ENCODE measurements at regions not wholly inside any gene's neighbourhood (a gene's known extent, or its start where the extent isn't known, plus 50 kb on each side); places are given as distances from the start of the nearest gene placed in this dataset.

DNA sequence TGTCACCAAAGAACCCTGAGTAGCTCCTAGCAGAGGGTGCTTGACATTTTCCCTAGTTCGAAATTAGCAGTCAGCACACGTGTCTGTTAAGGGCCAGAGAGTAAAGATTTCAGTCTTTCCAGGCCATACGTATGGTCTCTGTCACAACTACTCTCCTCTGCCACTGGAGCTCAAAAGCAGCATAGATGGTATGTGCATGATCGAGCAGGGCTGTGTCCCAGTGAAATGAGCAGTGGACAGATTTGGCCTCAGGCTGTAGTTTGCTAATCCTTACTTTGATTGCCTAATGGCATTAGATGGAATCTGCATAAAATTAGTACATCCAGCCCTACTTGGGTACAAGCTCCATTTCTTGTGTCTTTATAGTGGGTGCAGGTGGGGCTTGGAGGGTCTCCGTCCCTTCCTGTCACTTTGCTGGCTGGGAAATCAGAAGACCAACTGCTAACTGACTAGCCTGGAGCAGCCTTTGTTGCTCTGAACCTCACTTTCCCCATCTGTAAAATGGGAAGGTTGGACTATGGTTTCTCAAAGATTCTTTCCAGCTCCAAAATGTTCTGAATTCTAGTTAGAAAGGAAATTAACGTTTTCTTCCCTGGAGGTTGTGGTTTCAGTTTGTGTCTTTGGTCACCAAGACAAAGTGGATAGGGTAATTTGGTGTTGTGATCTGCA lies 108.5 kb downstream of the GLI2 start:
- Mint-ChIP-seq H3K27ac (no peak overlapping the region), H3K36me3 (peaks cover 21% of the 10 kb centered on the region), H3K4me1 (peaks cover 23% of the 10 kb centered on the region), H3K27me3 (ENCODE audit: low read depth) (no peaks in the 10 kb centered on the region), H3K4me3 (no peak overlapping the region), H3K9me3 (peaks cover 5% of the 10 kb centered on the region; the same call in 1 of the 2 replicates)
- no peak for DNase-seq (ENCODE audit: low spot score)
- no peak for ATAC-seq
- POLR2A ChIA-PET: no interaction called here
- TF ChIP-seq CTCF (IDR thresholded peaks at IDR 0.05) (no peak), HMGA2 (CRISPR knock-in tag; IDR thresholded peaks at IDR 0.05) (no peak), RELA (CRISPR knock-in tag; IDR thresholded peaks at IDR 0.05; ENCODE audit: borderline replicate concordance) (no peak), GABPB1 (CRISPR knock-in tag; IDR thresholded peaks at IDR 0.05) (no peak), NR1H2 (CRISPR knock-in tag; IDR thresholded peaks at IDR 0.05) (no peak)
- CTCF ChIA-PET: interaction anchor here (1.5 to 1.9 kb wide), 3 partner anchors 14 to 233 kb away, joined by 3 to 6 read pairs (median 4); no protein-coding TSS in a partner anchor

GRCh38 chr2:120845277-120845676 lies 109.6 kb downstream of the GLI2 start:
- H3K27me3 Mint-ChIP-seq (ENCODE audit: low read depth): no peaks in the 10 kb centered on the region
- ChIA-PET POLR2A (no interaction called here), CTCF (interaction anchor here (0.6 to 1.9 kb wide), 2 partner anchors 104 to 149 kb away, joined by 3 to 6 read pairs; no protein-coding TSS in a partner anchor)
- ATAC-seq (no peak), DNase-seq (ENCODE audit: low spot score) (no peak)
- peaks cover 23% of the 10 kb centered on the region for H3K4me1 Mint-ChIP-seq
- H3K4me3 Mint-ChIP-seq: no peak overlapping the region
- no peak overlapping the region for H3K27ac Mint-ChIP-seq
- peaks cover 5% of the 10 kb centered on the region; the same call in 1 of the 2 replicates for H3K9me3 Mint-ChIP-seq
- H3K36me3 Mint-ChIP-seq: peaks cover 27% of the 10 kb centered on the region
- TF ChIP-seq, protein P1, sequence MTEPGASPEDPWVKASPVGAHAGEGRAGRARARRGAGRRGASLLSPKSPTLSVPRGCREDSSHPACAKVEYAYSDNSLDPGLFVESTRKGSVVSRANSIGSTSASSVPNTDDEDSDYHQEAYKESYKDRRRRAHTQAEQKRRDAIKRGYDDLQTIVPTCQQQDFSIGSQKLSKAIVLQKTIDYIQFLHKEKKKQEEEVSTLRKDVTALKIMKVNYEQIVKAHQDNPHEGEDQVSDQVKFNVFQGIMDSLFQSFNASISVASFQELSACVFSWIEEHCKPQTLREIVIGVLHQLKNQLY (CRISPR knock-in tag; IDR thresholded peaks at IDR 0.05): no peak
- TF ChIP-seq ZNF232 (CRISPR knock-in tag; IDR thresholded peaks at IDR 0.05): no peak

DNA sequence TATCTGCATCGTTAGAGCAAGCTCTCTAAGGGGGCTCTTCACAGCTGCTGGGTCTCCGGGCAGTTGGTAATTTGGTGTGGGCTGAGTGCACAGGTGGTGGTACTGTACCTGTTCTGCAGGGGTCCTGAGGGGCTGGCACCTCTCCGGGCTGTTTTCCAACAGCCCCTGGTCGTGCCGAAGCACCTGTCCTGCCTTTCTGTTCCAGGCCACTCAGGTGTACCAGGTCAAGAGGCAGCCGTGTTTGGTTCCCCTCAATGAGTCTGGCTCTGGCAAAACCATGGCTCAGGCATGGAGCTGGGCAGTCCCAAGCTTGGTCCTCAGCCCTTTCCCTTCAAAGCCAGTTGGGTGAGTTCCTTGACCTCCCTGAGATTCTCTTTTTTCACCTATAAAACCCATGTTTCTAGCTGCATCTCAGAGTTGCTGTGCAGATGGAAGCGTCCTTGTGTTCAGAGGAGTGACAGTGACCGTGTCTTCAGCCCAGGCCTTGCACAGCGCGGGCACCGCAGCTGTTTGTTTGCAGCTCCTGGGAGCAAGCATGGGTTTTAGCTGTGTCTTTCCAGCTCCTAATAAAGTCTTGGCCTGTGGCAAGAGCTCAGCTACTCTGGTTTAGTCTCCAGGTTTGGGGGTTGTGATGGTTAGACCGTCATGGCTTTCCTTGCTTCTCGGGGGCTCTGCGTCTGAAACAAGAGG lies 110.9 kb downstream of the GLI2 start:
- DNase-seq (ENCODE audit: low spot score): no peak
- H3K27me3 Mint-ChIP-seq (ENCODE audit: low read depth): no peaks in the 10 kb centered on the region
- H3K4me3 Mint-ChIP-seq: no peak overlapping the region
- peaks cover 20% of the 10 kb centered on the region for H3K36me3 Mint-ChIP-seq
- peak; percentile 14 for ATAC-seq
- H3K4me1 Mint-ChIP-seq: peaks cover 15% of the 10 kb centered on the region
- H3K9me3 Mint-ChIP-seq: peaks cover 5% of the 10 kb centered on the region; the same call in 1 of the 2 replicates
- 0 out of 2 replicates have a peak overlapping the region, but pooled peaks have one; percentile 64 for H3K27ac Mint-ChIP-seq
- ChIA-PET CTCF (interaction anchor here (0.7 to 2.2 kb wide), 6 partner anchors 13 to 533 kb away, joined by 3 to 8 read pairs (median 4); no protein-coding TSS in a partner anchor), POLR2A (no interaction called here)
- TF ChIP-seq ZMAT4 (CRISPR knock-in tag; IDR thresholded peaks at IDR 0.05) (no peak), USF1 (CRISPR knock-in tag; IDR thresholded peaks at IDR 0.05) (no peak), MXD4 (CRISPR knock-in tag; IDR thresholded peaks at IDR 0.05; ENCODE audit: borderline replicate concordance) (no peak), PRRX2 (CRISPR knock-in tag; IDR thresholded peaks at IDR 0.05) (no peak), ZNF317 (CRISPR knock-in tag; IDR thresholded peaks at IDR 0.05; ENCODE audit: borderline replicate concordance, low read depth) (no peak), NFYB (CRISPR knock-in tag; conservative IDR thresholded peaks at IDR 0.05; ENCODE audit: low read depth) (no peak), ZNF423 (CRISPR knock-in tag; IDR thresholded peaks at IDR 0.05) (no peak), E2F4 (CRISPR knock-in tag; IDR thresholded peaks at IDR 0.05; ENCODE audit: borderline replicate concordance, low read depth) (no peak), ZNF219 (CRISPR knock-in tag; IDR thresholded peaks at IDR 0.05; ENCODE audit: borderline replicate concordance) (no peak), FOXP1 (CRISPR knock-in tag; IDR thresholded peaks at IDR 0.05; ENCODE audit: borderline replicate concordance) (no peak), ZNF512 (CRISPR knock-in tag; IDR thresholded peaks at IDR 0.05; ENCODE audit: borderline replicate concordance) (no peak), ZNF281 (CRISPR knock-in tag; IDR thresholded peaks at IDR 0.05) (no peak)
